ENCODE measurements at regions not wholly inside any gene's neighbourhood (a gene's known extent, or its start where the extent isn't known, plus 50 kb on each side); places are given as distances from the start of the nearest gene placed in this dataset.

- TF ChIP-seq EZH2 (IDR thresholded peaks at IDR 0.05; ENCODE audit: borderline replicate concordance, low read depth, low read length, poor library complexity, severe bottlenecking), result no peak
- TF ChIP-seq, protein P1, sequence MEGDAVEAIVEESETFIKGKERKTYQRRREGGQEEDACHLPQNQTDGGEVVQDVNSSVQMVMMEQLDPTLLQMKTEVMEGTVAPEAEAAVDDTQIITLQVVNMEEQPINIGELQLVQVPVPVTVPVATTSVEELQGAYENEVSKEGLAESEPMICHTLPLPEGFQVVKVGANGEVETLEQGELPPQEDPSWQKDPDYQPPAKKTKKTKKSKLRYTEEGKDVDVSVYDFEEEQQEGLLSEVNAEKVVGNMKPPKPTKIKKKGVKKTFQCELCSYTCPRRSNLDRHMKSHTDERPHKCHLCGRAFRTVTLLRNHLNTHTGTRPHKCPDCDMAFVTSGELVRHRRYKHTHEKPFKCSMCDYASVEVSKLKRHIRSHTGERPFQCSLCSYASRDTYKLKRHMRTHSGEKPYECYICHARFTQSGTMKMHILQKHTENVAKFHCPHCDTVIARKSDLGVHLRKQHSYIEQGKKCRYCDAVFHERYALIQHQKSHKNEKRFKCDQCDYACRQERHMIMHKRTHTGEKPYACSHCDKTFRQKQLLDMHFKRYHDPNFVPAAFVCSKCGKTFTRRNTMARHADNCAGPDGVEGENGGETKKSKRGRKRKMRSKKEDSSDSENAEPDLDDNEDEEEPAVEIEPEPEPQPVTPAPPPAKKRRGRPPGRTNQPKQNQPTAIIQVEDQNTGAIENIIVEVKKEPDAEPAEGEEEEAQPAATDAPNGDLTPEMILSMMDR (conservative IDR thresholded peaks at IDR 0.05; ENCODE audit: low read depth, low read length), result no peak
Measured at GRCh38 chr2:200033929-200034328, 78.5 kb downstream of the MAIP1 start.

All from A673 (cell line).